GM19397 (cell line): ENCODE measurements at regions not wholly inside any gene's neighbourhood (a gene's known extent, or its start where the extent isn't known, plus 50 kb on each side); places are given as distances from the start of the nearest gene placed in this dataset.
"Not testable (repeated sequence)": the region's sequence is repeated elsewhere in the genome, so short reads cannot be mapped to it uniquely, and the experiment has no call there.

Experiments used
- ATAC-seq: cut with Tn5 transposase; IDR thresholded peaks from one replicate; pipeline ENCODE4 v1.9.1; 2021; ENCODE audit warnings: mild to moderate bottlenecking, moderate library complexity; ENCODE audit not compliant: unreplicated experiment

- ATAC-seq = not testable (repeated sequence)
These were observed 160.2 kb upstream of the DYRK2 start for GRCh38 chr12:67488349-67488748.

GRCh38 chr12:67489007-67489406 lies 159.5 kb upstream of the DYRK2 start:
- ATAC-seq = no peak

GRCh38 chr12:67496581-67496980 lies 152.0 kb upstream of the DYRK2 start:
- no peak for ATAC-seq

- ATAC-seq = no peak
These were observed 149.6 kb upstream of the DYRK2 start for GRCh38 chr12:67498991-67499390.

- no peak for ATAC-seq
These were observed 147.2 kb upstream of the DYRK2 start for GRCh38 chr12:67501362-67501761.

- ATAC-seq = no peak
These were observed 144.5 kb upstream of the DYRK2 start for GRCh38 chr12:67504026-67504425.

GRCh38 chr12:67506739-67507138 lies 141.8 kb upstream of the DYRK2 start:
- ATAC-seq = no peak

GRCh38 chr12:67508830-67509229 lies 139.7 kb upstream of the DYRK2 start:
- no peak for ATAC-seq

- no peak for ATAC-seq
These were observed 138.7 kb upstream of the DYRK2 start for GRCh38 chr12:67509666-67510386.

- no peak for ATAC-seq
These were observed 136.5 kb upstream of the DYRK2 start for GRCh38 chr12:67512061-67512460.

- ATAC-seq = no peak
These were observed 134.0 kb upstream of the DYRK2 start for GRCh38 chr12:67514502-67514901.

GRCh38 chr12:67515679-67516340 lies 132.7 kb upstream of the DYRK2 start:
- peak; percentile 89 for ATAC-seq

- ATAC-seq = no peak
These were observed 131.2 kb upstream of the DYRK2 start for GRCh38 chr12:67517181-67517887.

GRCh38 chr12:67519484-67520433 lies 128.8 kb upstream of the DYRK2 start:
- no peak for ATAC-seq

- no peak for ATAC-seq
These were observed 127.9 kb upstream of the DYRK2 start for GRCh38 chr12:67520606-67521005.

GRCh38 chr12:67522222-67522621 lies 126.3 kb upstream of the DYRK2 start:
- ATAC-seq = no peak

- no peak for ATAC-seq
These were observed 125.0 kb upstream of the DYRK2 start for GRCh38 chr12:67523538-67523937.

- no peak for ATAC-seq
These were observed 123.5 kb upstream of the DYRK2 start for GRCh38 chr12:67524861-67525616.

- no peak for ATAC-seq
These were observed 123.0 kb upstream of the DYRK2 start for GRCh38 chr12:67525617-67525884.

GRCh38 chr12:67526129-67526528 lies 122.4 kb upstream of the DYRK2 start:
- ATAC-seq = no peak
